Upper lobe of right lung (tissue), 1 donor: ENCODE measurements at regions not wholly inside any gene's neighbourhood (a gene's known extent, or its start where the extent isn't known, plus 50 kb on each side); places are given as distances from the start of the nearest gene placed in this dataset.

Source experiments
- ATAC-seq: fragments of 200-7000 bp; cut with Tn5 transposase; one replicate; pipeline ENCODE4 v1.9.1; 2020; ENCODE audit warnings: mild to moderate bottlenecking, moderate library complexity
- DNase-seq: peaks from one replicate; pipeline ENCODE4 v3.0.0-alpha.2; 2020
- H3K27ac ChIP-seq: fragments of 200-600 bp; one replicate; pipeline ENCODE4 v1.8.0; 2022
- H3K27me3 ChIP-seq: fragments of 200-600 bp; one replicate; pipeline ENCODE4 v1.8.0; 2022; ENCODE audit warnings: mild to moderate bottlenecking
- H3K36me3 ChIP-seq: fragments of 200-600 bp; one replicate; pipeline ENCODE4 v1.8.0; 2022
- H3K4me1 ChIP-seq: fragments of 200-600 bp; one replicate; pipeline ENCODE4 v1.8.0; 2022
- H3K4me3 ChIP-seq: fragments of 200-600 bp; one replicate; pipeline ENCODE4 v1.8.0; 2022; ENCODE audit warnings: mild to moderate bottlenecking
- H3K9me3 ChIP-seq: fragments of 200-600 bp; one replicate; pipeline ENCODE4 v1.8.0; 2022
- intact Hi-C: fragments of 100-400 bp; cut with DNase I; formaldehyde crosslinking; loops from one replicate; pipeline ENCODE4 v1.11.0; 2022
- TF ChIP-seq, protein P1 (sequence below): fragments of 200-600 bp; IDR thresholded peaks from one replicate; pipeline ENCODE4 v1.8.0; 2022; ENCODE audit warnings: antibody characterized with exemption
- donor health status: DM: no; HTN: yes; CAD: no; lungs with severe emphysema.

DNA sequence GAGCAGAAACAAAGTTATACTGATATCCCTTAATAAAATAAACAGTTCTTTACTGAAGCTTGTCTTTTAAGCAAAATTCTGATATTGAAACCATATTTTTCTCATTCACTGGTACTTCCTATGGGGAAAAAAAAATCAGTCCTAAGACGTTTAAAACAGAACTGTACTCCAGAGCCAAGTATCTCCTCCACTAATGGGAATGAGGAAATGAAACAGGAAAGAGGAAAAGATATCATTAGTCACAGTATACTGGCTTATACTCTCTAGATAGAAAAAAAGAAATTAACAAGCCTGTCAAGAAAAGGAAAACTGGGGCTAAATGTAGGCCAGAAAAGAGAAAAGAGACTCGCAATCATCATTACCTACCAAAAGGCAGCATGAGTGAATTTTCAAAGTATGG, 252.7 kb downstream of the CENPC start:
- H3K4me1 ChIP-seq, result peaks cover 2% of the 10 kb centered on the region
- H3K36me3 ChIP-seq, result no peaks in the 10 kb centered on the region
- ATAC-seq, result no peak
- H3K27me3 ChIP-seq, result no peaks in the 10 kb centered on the region
- intact Hi-C loops, result no loop called here
- H3K27ac ChIP-seq, result no peak overlapping the region
- H3K9me3 ChIP-seq, result no peaks in the 10 kb centered on the region
- no peak overlapping the region for H3K4me3 ChIP-seq
- TF ChIP-seq, protein P1, sequence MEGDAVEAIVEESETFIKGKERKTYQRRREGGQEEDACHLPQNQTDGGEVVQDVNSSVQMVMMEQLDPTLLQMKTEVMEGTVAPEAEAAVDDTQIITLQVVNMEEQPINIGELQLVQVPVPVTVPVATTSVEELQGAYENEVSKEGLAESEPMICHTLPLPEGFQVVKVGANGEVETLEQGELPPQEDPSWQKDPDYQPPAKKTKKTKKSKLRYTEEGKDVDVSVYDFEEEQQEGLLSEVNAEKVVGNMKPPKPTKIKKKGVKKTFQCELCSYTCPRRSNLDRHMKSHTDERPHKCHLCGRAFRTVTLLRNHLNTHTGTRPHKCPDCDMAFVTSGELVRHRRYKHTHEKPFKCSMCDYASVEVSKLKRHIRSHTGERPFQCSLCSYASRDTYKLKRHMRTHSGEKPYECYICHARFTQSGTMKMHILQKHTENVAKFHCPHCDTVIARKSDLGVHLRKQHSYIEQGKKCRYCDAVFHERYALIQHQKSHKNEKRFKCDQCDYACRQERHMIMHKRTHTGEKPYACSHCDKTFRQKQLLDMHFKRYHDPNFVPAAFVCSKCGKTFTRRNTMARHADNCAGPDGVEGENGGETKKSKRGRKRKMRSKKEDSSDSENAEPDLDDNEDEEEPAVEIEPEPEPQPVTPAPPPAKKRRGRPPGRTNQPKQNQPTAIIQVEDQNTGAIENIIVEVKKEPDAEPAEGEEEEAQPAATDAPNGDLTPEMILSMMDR, result no peak
- DNase-seq, result no peak

DNA sequence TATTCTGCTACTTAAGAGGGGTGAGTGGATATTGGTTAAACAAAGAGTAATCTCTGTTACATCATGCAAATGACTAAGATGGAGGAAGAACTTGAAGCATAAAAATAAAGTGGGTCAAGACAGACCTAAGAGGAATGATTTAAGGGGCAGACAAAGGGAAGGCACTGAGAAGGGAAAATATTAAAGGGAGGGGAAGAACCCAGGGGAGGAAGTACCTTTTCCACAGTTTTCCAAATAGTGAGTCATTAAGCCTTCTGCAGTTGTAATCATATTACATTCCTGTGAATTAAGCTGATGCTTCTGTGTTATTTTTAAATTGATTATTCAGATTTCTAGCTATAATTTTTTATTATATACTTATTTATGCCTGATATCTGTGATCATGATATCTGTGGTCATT, 253.3 kb downstream of the CENPC start:
- Histone ChIP-seq H3K27me3 (no peaks in the 10 kb centered on the region), H3K9me3 (no peaks in the 10 kb centered on the region), H3K36me3 (no peaks in the 10 kb centered on the region), H3K27ac (no peak overlapping the region), H3K4me1 (peaks cover 2% of the 10 kb centered on the region), H3K4me3 (no peak overlapping the region)
- DNase-seq, result no peak
- intact Hi-C loops, result no loop called here
- TF ChIP-seq, protein P1, result no peak
- ATAC-seq, result no peak

DNA sequence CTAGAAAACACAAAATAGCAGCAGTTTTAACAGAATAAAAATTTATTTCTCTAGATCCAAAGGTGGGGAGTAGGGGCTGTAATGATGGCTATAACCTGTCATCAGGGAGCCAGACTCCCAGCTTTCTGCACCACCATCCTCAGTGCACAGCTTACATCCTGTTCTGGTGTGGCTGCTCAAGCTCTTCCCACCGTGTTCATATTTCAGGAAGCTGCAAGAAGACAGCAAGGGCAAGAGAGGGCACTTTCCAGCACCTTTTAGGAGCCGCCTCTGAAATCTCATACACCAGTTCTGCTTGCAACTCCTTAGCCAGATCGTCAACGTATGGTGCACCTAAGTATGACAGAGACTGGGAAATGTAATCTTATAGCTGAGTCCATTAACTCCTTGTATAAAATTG, 253.7 kb downstream of the CENPC start:
- no peak overlapping the region for H3K4me3 ChIP-seq
- H3K4me1 ChIP-seq, result peaks cover 2% of the 10 kb centered on the region
- intact Hi-C loops, result no loop called here
- ATAC-seq (no peak), DNase-seq (no peak)
- H3K9me3 ChIP-seq, result no peaks in the 10 kb centered on the region
- H3K27me3 ChIP-seq, result no peaks in the 10 kb centered on the region
- TF ChIP-seq, protein P1, result no peak
- no peaks in the 10 kb centered on the region for H3K36me3 ChIP-seq
- H3K27ac ChIP-seq, result no peak overlapping the region

DNA sequence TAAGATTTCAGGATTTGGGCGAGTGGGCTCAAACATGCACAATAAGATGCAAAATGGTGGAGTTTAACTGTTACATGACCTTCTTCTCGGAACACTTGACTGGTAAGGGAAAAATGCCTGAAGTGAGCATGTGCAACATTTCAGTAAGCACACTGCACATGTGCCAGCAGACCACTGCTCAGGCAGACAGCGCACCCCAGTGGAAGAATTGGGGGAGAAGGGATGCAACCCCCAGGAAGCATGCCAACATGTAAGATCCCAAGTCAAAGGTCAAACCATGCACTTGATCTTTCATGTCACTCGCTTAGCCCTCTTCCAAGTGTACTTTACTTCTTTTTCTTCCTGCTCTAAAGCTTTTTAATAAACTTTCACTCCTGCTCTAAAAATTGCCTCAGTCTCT, 256.3 kb downstream of the CENPC start:
- H3K36me3 ChIP-seq, result no peaks in the 10 kb centered on the region
- no peaks in the 10 kb centered on the region for H3K9me3 ChIP-seq
- intact Hi-C loops, result no loop called here
- TF ChIP-seq, protein P1, result no peak
- peaks cover 2% of the 10 kb centered on the region for H3K4me1 ChIP-seq
- H3K27me3 ChIP-seq, result no peaks in the 10 kb centered on the region
- ATAC-seq (no peak), DNase-seq (no peak)
- H3K4me3 ChIP-seq, result no peak overlapping the region
- H3K27ac ChIP-seq, result no peak overlapping the region

DNA sequence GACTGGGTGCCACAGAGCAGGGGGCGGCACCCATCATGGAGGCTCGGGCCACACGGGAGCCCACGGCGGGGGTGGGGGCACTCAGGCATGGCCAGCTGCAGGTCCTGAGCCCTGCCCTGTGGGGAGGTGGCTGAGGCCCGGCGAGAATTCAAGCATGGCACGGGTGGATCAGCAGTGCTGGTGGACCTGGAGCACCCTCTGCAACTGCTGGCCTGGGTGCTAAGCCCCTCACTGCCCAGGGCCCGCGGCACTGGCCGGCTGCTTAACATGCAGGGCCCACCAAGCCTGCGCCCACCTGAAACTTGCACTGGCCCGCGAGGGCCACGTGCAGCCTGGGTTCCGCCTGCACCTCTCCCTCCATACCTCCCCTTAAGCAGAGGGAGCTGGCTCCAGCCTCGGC, 258.6 kb downstream of the CENPC start:
- no peak overlapping the region for H3K4me3 ChIP-seq
- H3K9me3 ChIP-seq, result no peaks in the 10 kb centered on the region
- no peak for DNase-seq
- no peak overlapping the region for H3K27ac ChIP-seq
- H3K27me3 ChIP-seq, result no peaks in the 10 kb centered on the region
- no peaks in the 10 kb centered on the region for H3K4me1 ChIP-seq
- intact Hi-C loops, result no loop called here
- no peak for ATAC-seq
- H3K36me3 ChIP-seq, result no peaks in the 10 kb centered on the region
- TF ChIP-seq, protein P1, result no peak

DNA sequence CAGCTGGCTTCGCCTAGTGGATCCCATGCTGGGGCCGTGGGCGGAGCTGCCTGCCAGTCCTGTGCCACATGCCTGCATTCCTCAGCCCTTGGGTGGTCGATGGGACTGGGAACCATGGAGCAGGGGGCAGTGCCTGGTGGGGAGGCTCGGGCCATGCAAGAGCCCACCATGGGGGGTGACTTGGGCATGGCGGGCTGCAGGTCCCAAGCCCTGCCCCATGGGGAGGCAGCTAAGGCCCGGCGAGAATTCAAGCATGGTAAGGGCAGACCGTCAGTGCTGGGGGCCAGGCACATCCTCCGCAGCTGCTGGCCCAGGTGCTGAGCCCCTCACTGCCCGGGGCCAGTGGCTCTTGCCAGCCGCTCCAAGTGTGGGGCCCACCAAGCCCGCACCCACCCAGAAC, 262.6 kb downstream of the CENPC start:
- H3K4me1 ChIP-seq, result no peaks in the 10 kb centered on the region
- H3K36me3 ChIP-seq, result no peaks in the 10 kb centered on the region
- no peak overlapping the region for H3K27ac ChIP-seq
- intact Hi-C loops, result no loop called here
- no peak overlapping the region for H3K4me3 ChIP-seq
- ATAC-seq, result no peak
- TF ChIP-seq, protein P1, result no peak
- no peaks in the 10 kb centered on the region for H3K9me3 ChIP-seq
- H3K27me3 ChIP-seq, result no peaks in the 10 kb centered on the region
- DNase-seq, result no peak
